A549 (cell line): ENCODE measurements at regions not wholly inside any gene's neighbourhood (a gene's known extent, or its start where the extent isn't known, plus 50 kb on each side); places are given as distances from the start of the nearest gene placed in this dataset.

ENCODE experiments used
- ATAC-seq, 2 experiments: fragments of 200-7000 bp in 1 of 2; fragments of >200 bp in 1 of 2; cut with Nextera tagmentation in 1 of 2; cut with Tn5 transposase in 1 of 2; 3 replicates each; pipeline versions ENCODE4 v1.8.0 to v1.9.1; 2018 to 2020; ENCODE audit warnings: mild to moderate bottlenecking in 1 of 2, moderate library complexity in 1 of 2
- CTCF ChIA-PET: fragments of 300-600 bp; sonication (Branson Sonifier 250); formaldehyde crosslinking; extraction: SDS; loops from one replicate; lab custom pipeline; 2021; ENCODE audit warnings: antibody characterized with exemption, inconsistent platforms; lab: Yijun Ruan, JAX
- POLR2A ChIA-PET: fragments of 350-600 bp; formaldehyde crosslinking; extraction: SDS; loops from one replicate; lab custom pipeline; 2021; ENCODE audit warnings: antibody characterized with exemption, inconsistent platforms; lab: Yijun Ruan, JAX
- DNase-seq, 2 experiments: peaks; one replicate each; pipeline versions ENCODE4 v3.0.0 to v3.0.0-alpha.2; 2011 to 2016; ENCODE audit warnings: low read depth in 1 of 2, low spot score in 1 of 2
- FAIRE-seq: peaks from 2 replicates; lab custom pipeline; 2011; peaks lifted over from hg19 to GRCh38; lab: Jason Lieb, UNC
- H3K27ac ChIP-seq, 2 experiments: fragments of >200 bp; sonication (Bioruptor Twin); formaldehyde crosslinking; 3 replicates each; pipeline ENCODE4 v1.5.1; 2016 to 2017
- H3K4me1 ChIP-seq: fragments of >200 bp; sonication (Bioruptor Twin); formaldehyde crosslinking; 3 replicates; pipeline ENCODE4 v1.6.1; 2016
- H3K4me2 ChIP-seq: fragments of >200 bp; sonication (Bioruptor Twin); formaldehyde crosslinking; 3 replicates; pipeline ENCODE4 v1.6.1; 2016
- H3K4me3 ChIP-seq: fragments of >200 bp; sonication (Bioruptor Twin); formaldehyde crosslinking; 3 replicates; pipeline ENCODE4 v1.5.1; 2016
- H3K9me3 ChIP-seq: fragments of >200 bp; sonication (Bioruptor Twin); formaldehyde crosslinking; 3 replicates; pipeline ENCODE4 v1.6.1; 2016
- BHLHE40 ChIP-seq: IDR thresholded peaks from 2 replicates; pipeline ENCODE4 v1.6.1; 2012; ENCODE audit warnings: low read depth, low read length, inconsistent platforms
- CBX2 ChIP-seq: fragments of 200-600 bp; sonication (generic); IDR thresholded peaks from 2 replicates; pipeline ENCODE4 v1.6.1; 2016; ENCODE audit warnings: low read depth, mild to moderate bottlenecking, borderline replicate concordance
- CHD2 ChIP-seq: fragments of 150-350 bp; IDR thresholded peaks from 2 replicates; pipeline ENCODE4 v1.6.1; 2014; ENCODE audit warnings: low read length; ENCODE audit not compliant: partially characterized antibody
- E2F6 ChIP-seq: IDR thresholded peaks from 2 replicates; pipeline ENCODE4 v1.6.1; 2012; ENCODE audit warnings: low read depth, borderline replicate concordance
- EP300 ChIP-seq, 2 experiments: fragments of >200 bp; sonication (Bioruptor Twin); formaldehyde crosslinking; IDR thresholded peaks; 2 replicates in 1 of 2; 3 replicates in 1 of 2; pipeline ENCODE4 v1.6.1; 2016 to 2017
- FOSB ChIP-seq: fragments of 250-450 bp; sonication (Bioruptor Pico); IDR thresholded peaks from 2 replicates; pipeline ENCODE4 v1.5.0; 2020; ENCODE audit warnings: mild to moderate bottlenecking, moderate library complexity
- FOSL2 ChIP-seq, 2 experiments: fragments of 450-650 bp in 1 of 2; fragments of >200 bp in 1 of 2; sonication (Bioruptor Twin) in 1 of 2; formaldehyde crosslinking; IDR thresholded peaks; 2 replicates each; pipeline versions ENCODE4 v1.5.0 to v1.6.1; 2016 to 2020; ENCODE audit warnings: mild to moderate bottlenecking in 1 of 2, moderate library complexity in 1 of 2
- FOXS1 ChIP-seq: fragments of 250-450 bp; sonication (Bioruptor Pico); IDR thresholded peaks from 2 replicates; pipeline ENCODE4 v1.5.0; 2020; ENCODE audit warnings: mild to moderate bottlenecking, moderate library complexity
- GATA3 ChIP-seq: IDR thresholded peaks from 2 replicates; pipeline ENCODE4 v1.6.1; 2012; ENCODE audit warnings: borderline replicate concordance
- HDAC2 ChIP-seq: fragments of 200-600 bp; sonication (generic); IDR thresholded peaks from 2 replicates; pipeline ENCODE4 v1.6.1; 2016
- HEYL ChIP-seq: fragments of 250-450 bp; sonication (Bioruptor Pico); IDR thresholded peaks from 2 replicates; pipeline ENCODE4 v1.8.0; 2021; ENCODE audit warnings: mild to moderate bottlenecking, moderate library complexity
- HOXB5 ChIP-seq: fragments of 250-450 bp; sonication (Bioruptor Pico); IDR thresholded peaks from 2 replicates; pipeline ENCODE4 v1.5.0; 2020; ENCODE audit warnings: mild to moderate bottlenecking, moderate library complexity
- NFE2L2 ChIP-seq: fragments of 150-350 bp; conservative IDR thresholded peaks from 2 replicates; pipeline ENCODE4 v1.6.1; 2014; ENCODE audit warnings: low read length
- PBX3 ChIP-seq: IDR thresholded peaks from 2 replicates; pipeline ENCODE4 v1.6.1; 2012
- POLR2AphosphoS2 ChIP-seq: conservative IDR thresholded peaks from 2 replicates; pipeline ENCODE4 v1.6.1; 2012; ENCODE audit warnings: low read length, improper control_type of control experiment, inconsistent platforms
- RAD21 ChIP-seq, 2 experiments: fragments of >200 bp in 1 of 2; sonication (Bioruptor Twin) in 1 of 2; formaldehyde crosslinking in 1 of 2; IDR thresholded peaks in 1 of 2; conservative IDR thresholded peaks in 1 of 2; 2 replicates in 1 of 2; 3 replicates in 1 of 2; pipeline ENCODE4 v1.6.1; 2012 to 2018; ENCODE audit warnings: inconsistent platforms in 1 of 2
- RARB ChIP-seq: fragments of 250-450 bp; sonication (Bioruptor Pico); IDR thresholded peaks from 2 replicates; pipeline ENCODE4 v1.8.0; 2021; ENCODE audit warnings: mild to moderate bottlenecking, moderate library complexity
- RNF2 ChIP-seq: fragments of 200-600 bp; sonication (generic); IDR thresholded peaks from 2 replicates; pipeline ENCODE4 v1.6.1; 2016; ENCODE audit warnings: low read depth, mild to moderate bottlenecking, antibody characterized with exemption, moderate library complexity, borderline replicate concordance
- SREBF2 ChIP-seq: fragments of 450-650 bp; IDR thresholded peaks from 2 replicates; pipeline ENCODE4 v1.6.1; 2014; ENCODE audit warnings: mild to moderate bottlenecking, moderate library complexity
- USF2 ChIP-seq: fragments of 450-650 bp; IDR thresholded peaks from 2 replicates; pipeline ENCODE4 v1.6.1; 2014; ENCODE audit warnings: antibody characterized with exemption
- ZNF302 ChIP-seq: fragments of 250-450 bp; sonication (Bioruptor Pico); IDR thresholded peaks from 2 replicates; pipeline ENCODE4 v1.9.0; 2021; ENCODE audit warnings: inconsistent platforms, mild to moderate bottlenecking, moderate library complexity
- WGBS: methylation state at CpG from one replicate; pipeline ENCODE4 v1.1.6; 2017; ENCODE audit errors: missing lambda C conversion rate; 5-methylcytosine and 5-hydroxymethylcytosine counted together
- TF ChIP-seq, protein P1 (sequence below): fragments of >200 bp; sonication (Bioruptor Twin); formaldehyde crosslinking; IDR thresholded peaks from 3 replicates; pipeline ENCODE4 v1.6.1; 2016

DNA sequence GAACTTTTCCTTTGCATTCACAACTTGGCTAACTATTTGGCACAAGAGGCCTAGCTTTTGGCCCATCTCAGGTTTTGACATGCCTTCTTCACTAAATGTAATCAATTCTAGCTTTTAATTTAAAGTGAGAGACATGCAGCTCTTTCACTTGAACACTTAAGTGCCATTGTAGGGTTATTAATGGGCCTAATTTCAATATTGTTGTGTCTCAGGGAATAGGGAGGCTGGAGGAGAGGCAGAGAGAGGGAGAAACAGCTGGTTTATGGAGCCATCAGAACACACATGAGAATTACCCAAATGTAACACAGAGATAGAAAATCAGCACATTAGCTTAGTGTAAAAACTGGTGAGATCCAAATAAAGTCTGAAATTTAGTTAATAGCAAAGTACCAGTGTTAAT, 157.4 kb downstream of the RPAP3 start:
- Histone ChIP-seq H3K4me2 (no peak overlapping the region), H3K27ac (no peak overlapping the region), H3K4me3 (no peak overlapping the region), H3K9me3 (peaks cover 16% of the 10 kb centered on the region), H3K4me1 (peaks cover 5% of the 10 kb centered on the region; the same call in 1 of the 3 replicates)
- no peak for ATAC-seq
- CTCF ChIA-PET: no interaction called here
- POLR2A ChIA-PET: no interaction called here
- no peak for DNase-seq
- FAIRE-seq: no peak
- TF ChIP-seq SREBF2 (no peak), HOXB5 (no peak), NFE2L2 (no peak), HDAC2 (no peak), FOXS1 (CRISPR knock-in tag) (no peak), CBX2 (no peak)
- TF ChIP-seq, protein P1, sequence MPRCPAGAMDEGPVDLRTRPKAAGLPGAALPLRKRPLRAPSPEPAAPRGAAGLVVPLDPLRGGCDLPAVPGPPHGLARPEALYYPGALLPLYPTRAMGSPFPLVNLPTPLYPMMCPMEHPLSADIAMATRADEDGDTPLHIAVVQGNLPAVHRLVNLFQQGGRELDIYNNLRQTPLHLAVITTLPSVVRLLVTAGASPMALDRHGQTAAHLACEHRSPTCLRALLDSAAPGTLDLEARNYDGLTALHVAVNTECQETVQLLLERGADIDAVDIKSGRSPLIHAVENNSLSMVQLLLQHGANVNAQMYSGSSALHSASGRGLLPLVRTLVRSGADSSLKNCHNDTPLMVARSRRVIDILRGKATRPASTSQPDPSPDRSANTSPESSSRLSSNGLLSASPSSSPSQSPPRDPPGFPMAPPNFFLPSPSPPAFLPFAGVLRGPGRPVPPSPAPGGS: no peak

DNA sequence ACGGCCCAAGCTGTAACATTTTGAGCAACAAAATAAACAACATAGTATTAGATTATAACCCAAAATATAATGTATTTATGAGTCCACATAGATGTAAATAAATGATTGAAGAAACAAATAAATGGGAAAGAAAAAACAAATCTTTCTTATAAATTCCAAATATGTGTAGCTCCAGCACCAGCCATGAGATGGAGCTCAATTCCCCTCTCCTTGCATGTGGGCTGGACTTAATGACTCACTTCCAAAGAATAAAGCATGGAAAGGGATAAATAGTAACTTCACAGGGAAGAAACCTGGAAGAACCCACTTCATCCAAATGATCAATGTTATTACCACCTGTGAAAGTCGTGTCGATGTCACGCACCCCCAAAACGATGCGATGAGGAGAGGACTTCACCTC, 158.8 kb downstream of the RPAP3 start:
- POLR2A ChIA-PET: no interaction called here
- DNase-seq (peak in 1 of 2 experiments; percentile 49), ATAC-seq (peak in 1 of 2 experiments; percentile 68; a peak in 2 of 6 replicates), FAIRE-seq (no peak)
- H3K27ac ChIP-seq: no peak overlapping the region
- no peak overlapping the region for H3K4me2 ChIP-seq
- TF ChIP-seq, protein P1: no peak
- TF ChIP-seq HEYL (no peak), ZNF302 (no peak), RARB (no peak), FOSB (CRISPR knock-in tag) (no peak), USF2 (no peak), BHLHE40 (no peak), FOSL2 (IDR thresholded peaks at IDR 0.05) (no peak), FOSL2 (CRISPR knock-in tag; IDR thresholded peaks at IDR 0.05) (peak; percentile 52; the same call in 1 of the 2 replicates), POLR2AphosphoS2 (no peak), PBX3 (no peak), EP300 (IDR thresholded peaks at IDR 0.05) (no peak), RNF2 (no peak), E2F6 (no peak), RAD21 (conservative IDR thresholded peaks at IDR 0.05 in 1 of 2, IDR thresholded peaks at IDR 0.05 in 1 of 2) (peak in 1 of 2 experiments; percentile 41; a peak in 2 of 5 replicates), GATA3 (no peak), CHD2 (no peak)
- H3K4me1 ChIP-seq: peaks cover 5% of the 10 kb centered on the region; the same call in 1 of the 3 replicates
- 71% methylated on average over 6 of the region's 6 CpGs for WGBS
- H3K9me3 ChIP-seq: 0 out of 3 replicates have a peak, but pooled peaks cover 3% of the 10 kb centered on the region
- no peak overlapping the region for H3K4me3 ChIP-seq
- CTCF ChIA-PET: interaction anchor here (0.7 kb wide), 1 partner anchor 9 kb away, joined by 3 read pairs; no protein-coding TSS in a partner anchor
